ENCODE measurements at regions not wholly inside any gene's neighbourhood (a gene's known extent, or its start where the extent isn't known, plus 50 kb on each side); places are given as distances from the start of the nearest gene placed in this dataset.

DNA sequence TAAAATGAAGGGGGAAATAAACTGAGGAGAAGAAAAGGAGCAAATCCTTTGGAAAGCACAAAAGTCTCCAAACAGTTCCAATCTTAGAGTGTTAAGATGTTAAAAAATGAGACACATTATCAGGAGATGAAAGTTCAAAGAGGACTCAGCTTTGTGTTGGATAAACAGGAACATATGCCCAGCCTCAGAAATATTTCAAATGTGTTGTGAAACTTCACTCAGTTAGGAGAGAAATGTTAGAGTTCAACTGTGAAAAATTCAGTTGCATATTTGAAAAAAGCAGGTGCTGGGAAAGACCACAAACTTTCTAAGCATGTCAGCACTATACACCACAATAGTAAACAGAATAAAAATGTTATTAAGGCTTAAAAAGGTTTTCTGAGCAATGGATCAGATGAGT, 136.8 kb upstream of the PRKD1 start:
- TF ChIP-seq, protein P1, sequence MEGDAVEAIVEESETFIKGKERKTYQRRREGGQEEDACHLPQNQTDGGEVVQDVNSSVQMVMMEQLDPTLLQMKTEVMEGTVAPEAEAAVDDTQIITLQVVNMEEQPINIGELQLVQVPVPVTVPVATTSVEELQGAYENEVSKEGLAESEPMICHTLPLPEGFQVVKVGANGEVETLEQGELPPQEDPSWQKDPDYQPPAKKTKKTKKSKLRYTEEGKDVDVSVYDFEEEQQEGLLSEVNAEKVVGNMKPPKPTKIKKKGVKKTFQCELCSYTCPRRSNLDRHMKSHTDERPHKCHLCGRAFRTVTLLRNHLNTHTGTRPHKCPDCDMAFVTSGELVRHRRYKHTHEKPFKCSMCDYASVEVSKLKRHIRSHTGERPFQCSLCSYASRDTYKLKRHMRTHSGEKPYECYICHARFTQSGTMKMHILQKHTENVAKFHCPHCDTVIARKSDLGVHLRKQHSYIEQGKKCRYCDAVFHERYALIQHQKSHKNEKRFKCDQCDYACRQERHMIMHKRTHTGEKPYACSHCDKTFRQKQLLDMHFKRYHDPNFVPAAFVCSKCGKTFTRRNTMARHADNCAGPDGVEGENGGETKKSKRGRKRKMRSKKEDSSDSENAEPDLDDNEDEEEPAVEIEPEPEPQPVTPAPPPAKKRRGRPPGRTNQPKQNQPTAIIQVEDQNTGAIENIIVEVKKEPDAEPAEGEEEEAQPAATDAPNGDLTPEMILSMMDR (IDR thresholded peaks at IDR 0.05) = no peak
- TF ChIP-seq EZH2 (IDR thresholded peaks at IDR 0.05) = no peak

All from neural progenitor cell (in vitro differentiated cells).